Spleen (tissue), 11 donors: ENCODE measurements at regions not wholly inside any gene's neighbourhood (a gene's known extent, or its start where the extent isn't known, plus 50 kb on each side); places are given as distances from the start of the nearest gene placed in this dataset.

Experiments
- DNase-seq: peaks from one replicate; pipeline ENCODE4 v3.0.0-alpha.2; 2020
- H3K27ac ChIP-seq, 8 donors: fragments of 200-600 bp; sonication (generic) in 7 of 8; 1 replicate in 4 of 8; 2 replicates in 4 of 8; pipeline versions ENCODE4 v1.5.0 to v1.8.0; 2016 to 2021; ENCODE audit warnings: inconsistent platforms in 4 of 8, mild to moderate bottlenecking in 4 of 8, moderate library complexity in 1 of 8
- H3K27me3 ChIP-seq, 7 donors: fragments of 200-600 bp; sonication (generic) in 6 of 7; replicated peaks in 1 of 7; 1 replicate in 4 of 7; 2 replicates in 3 of 7; pipeline versions ENCODE4 v1.5.0 to v1.8.0; 2016 to 2021; ENCODE audit warnings: inconsistent platforms in 3 of 7, mild to moderate bottlenecking in 1 of 7
- H3K36me3 ChIP-seq, 6 donors: fragments of 200-600 bp; sonication (generic) in 5 of 6; 1 replicate in 4 of 6; 2 replicates in 2 of 6; pipeline versions ENCODE4 v1.5.0 to v1.8.0; 2016 to 2021; ENCODE audit warnings: inconsistent platforms in 2 of 6
- H3K4me1 ChIP-seq, 6 donors: fragments of 200-600 bp; sonication (generic) in 5 of 6; 1 replicate in 3 of 6; 2 replicates in 3 of 6; pipeline versions ENCODE4 v1.5.0 to v1.8.0; 2016 to 2021; ENCODE audit warnings: inconsistent platforms in 3 of 6
- H3K4me3 ChIP-seq, 8 donors: fragments of 200-600 bp; sonication (generic) in 7 of 8; 1 replicate in 4 of 8; 2 replicates in 4 of 8; pipeline versions ENCODE4 v1.5.0 to v1.8.0; 2016 to 2021; ENCODE audit warnings: inconsistent platforms in 4 of 8, mild to moderate bottlenecking in 4 of 8, moderate library complexity in 2 of 8
- H3K9me3 ChIP-seq, 8 donors: fragments of 200-600 bp; sonication (generic) in 7 of 8; 1 replicate in 4 of 8; 2 replicates in 4 of 8; pipeline versions ENCODE4 v1.5.0 to v1.8.0; 2016 to 2021; ENCODE audit warnings: inconsistent platforms in 4 of 8
- POLR2A ChIP-seq, 3 donors: fragments of 450-650 bp; IDR thresholded peaks; one replicate each; pipeline ENCODE4 v1.5.1; 2017; ENCODE audit warnings: antibody characterized with exemption in 3 of 3, mild to moderate bottlenecking in 1 of 3
- POLR2AphosphoS5 ChIP-seq, 3 donors: sonication (generic); formaldehyde crosslinking; IDR thresholded peaks; one replicate each; pipeline ENCODE4 v1.5.1; 2017; ENCODE audit warnings: antibody characterized with exemption in 3 of 3
- WGBS, 5 donors: extraction: QIAGEN DNeasy Blood & Tissue Kit in 3 of 5; methylation state at CpG; one replicate each; pipeline versions ENCODE4 v1.1.5 to v1.1.7; 2013 to 2018; 5-methylcytosine and 5-hydroxymethylcytosine counted together
- intact Hi-C: fragments of 100-400 bp; cut with DNase I; formaldehyde crosslinking; loops from one replicate; pipeline ENCODE4 v1.15.0; 2023; ENCODE audit warnings: low total_unique reads
- TF ChIP-seq, protein P1 (sequence below), 11 experiments: fragments of 200-600 bp in 7 of 11; fragments of 450-650 bp in 4 of 11; sonication (generic) in 4 of 11; IDR thresholded peaks in 8 of 11; conservative IDR thresholded peaks in 3 of 11; 1 replicate in 7 of 11; 2 replicates in 4 of 11; pipeline versions ENCODE4 v1.4.0 to v1.8.0; 2016 to 2021; ENCODE audit warnings: antibody characterized with exemption in 11 of 11, inconsistent platforms in 4 of 11, mild to moderate bottlenecking in 1 of 11
- donor health status: healthy with polysubstance abuse.
- donor health status: DM: no; HTN: no; CAD: no; lungs with moderate emphysema.
- donor health status: DM: no; HTN: no; CAD: no.
- donor health status: Bipolar disorder and iron deficiency.
- donor health status: healthy.
- donor health status: DM: no; HTN: no; CAD: no.
- donor health status: DM: yes; HTN: yes; CAD: no.

- WGBS, 5 donors: 77 to 88% (median 87%) methylated on average over 7 of the region's 7 CpGs
- DNase-seq: no peak
- H3K4me1 ChIP-seq: no peaks in the 10 kb centered on the region
- peaks cover 0 to 11% (median 0%) of the 10 kb centered on the region in 8 donors for H3K9me3 ChIP-seq
- no peak overlapping the region for H3K4me3 ChIP-seq
- no peaks in the 10 kb centered on the region for H3K27me3 ChIP-seq
- intact Hi-C loops: no loop called here
- no peak overlapping the region for H3K27ac ChIP-seq
- TF ChIP-seq POLR2A (IDR thresholded peaks at IDR 0.05) (no peak), POLR2AphosphoS5 (IDR thresholded peaks at IDR 0.05) (no peak)
- TF ChIP-seq, protein P1, sequence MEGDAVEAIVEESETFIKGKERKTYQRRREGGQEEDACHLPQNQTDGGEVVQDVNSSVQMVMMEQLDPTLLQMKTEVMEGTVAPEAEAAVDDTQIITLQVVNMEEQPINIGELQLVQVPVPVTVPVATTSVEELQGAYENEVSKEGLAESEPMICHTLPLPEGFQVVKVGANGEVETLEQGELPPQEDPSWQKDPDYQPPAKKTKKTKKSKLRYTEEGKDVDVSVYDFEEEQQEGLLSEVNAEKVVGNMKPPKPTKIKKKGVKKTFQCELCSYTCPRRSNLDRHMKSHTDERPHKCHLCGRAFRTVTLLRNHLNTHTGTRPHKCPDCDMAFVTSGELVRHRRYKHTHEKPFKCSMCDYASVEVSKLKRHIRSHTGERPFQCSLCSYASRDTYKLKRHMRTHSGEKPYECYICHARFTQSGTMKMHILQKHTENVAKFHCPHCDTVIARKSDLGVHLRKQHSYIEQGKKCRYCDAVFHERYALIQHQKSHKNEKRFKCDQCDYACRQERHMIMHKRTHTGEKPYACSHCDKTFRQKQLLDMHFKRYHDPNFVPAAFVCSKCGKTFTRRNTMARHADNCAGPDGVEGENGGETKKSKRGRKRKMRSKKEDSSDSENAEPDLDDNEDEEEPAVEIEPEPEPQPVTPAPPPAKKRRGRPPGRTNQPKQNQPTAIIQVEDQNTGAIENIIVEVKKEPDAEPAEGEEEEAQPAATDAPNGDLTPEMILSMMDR (IDR thresholded peaks at IDR 0.05 in 8 of 11, conservative IDR thresholded peaks at IDR 0.05 in 3 of 11): no peak
- H3K36me3 ChIP-seq: no peaks in the 10 kb centered on the region
These were observed 642.4 kb upstream of the API5 start for GRCh38 chr11:42669248-42669976.

- Histone ChIP-seq H3K27ac (no peak overlapping the region), H3K27me3 (no peaks in the 10 kb centered on the region), H3K4me1 (no peaks in the 10 kb centered on the region), H3K36me3 (no peaks in the 10 kb centered on the region), H3K9me3 (peaks cover 0 to 10% (median 0%) of the 10 kb centered on the region in 8 donors), H3K4me3 (no peak overlapping the region)
- intact Hi-C loops: no loop called here
- DNase-seq: no peak
- TF ChIP-seq, protein P1 (IDR thresholded peaks at IDR 0.05 in 8 of 11, conservative IDR thresholded peaks at IDR 0.05 in 3 of 11): no peak
- TF ChIP-seq POLR2A (IDR thresholded peaks at IDR 0.05) (no peak), POLR2AphosphoS5 (IDR thresholded peaks at IDR 0.05) (no peak)
- WGBS, 5 donors: 79 to 94% (median 87%) methylated on average over 2 of the region's 2 CpGs
These were observed 637.4 kb upstream of the API5 start for GRCh38 chr11:42674436-42674835.

- H3K36me3 ChIP-seq: no peaks in the 10 kb centered on the region
- no peak overlapping the region for H3K4me3 ChIP-seq
- intact Hi-C loops: no loop called here
- DNase-seq: no peak
- TF ChIP-seq POLR2AphosphoS5 (IDR thresholded peaks at IDR 0.05) (no peak), POLR2A (IDR thresholded peaks at IDR 0.05) (no peak)
- TF ChIP-seq, protein P1 (IDR thresholded peaks at IDR 0.05 in 8 of 11, conservative IDR thresholded peaks at IDR 0.05 in 3 of 11): no peak
- no peaks in the 10 kb centered on the region for H3K9me3 ChIP-seq
- H3K4me1 ChIP-seq: no peaks in the 10 kb centered on the region
- WGBS, 5 donors: 83 to 92% (median 87%) methylated on average over 2 of the region's 2 CpGs
- H3K27me3 ChIP-seq: no peaks in the 10 kb centered on the region
- H3K27ac ChIP-seq: no peak overlapping the region
These were observed 604.3 kb upstream of the API5 start for GRCh38 chr11:42707541-42707940.

- Histone ChIP-seq H3K4me3 (no peak overlapping the region), H3K27me3 (no peaks in the 10 kb centered on the region), H3K9me3 (no peaks in the 10 kb centered on the region), H3K36me3 (no peaks in the 10 kb centered on the region), H3K4me1 (no peaks in the 10 kb centered on the region), H3K27ac (no peak overlapping the region)
- WGBS, 5 donors: 83 to 100% (median 96%) methylated on average over 1 of the region's 1 CpG
- intact Hi-C loops: no loop called here
- TF ChIP-seq POLR2AphosphoS5 (IDR thresholded peaks at IDR 0.05) (no peak), POLR2A (IDR thresholded peaks at IDR 0.05) (no peak)
- TF ChIP-seq, protein P1 (IDR thresholded peaks at IDR 0.05 in 8 of 11, conservative IDR thresholded peaks at IDR 0.05 in 3 of 11): no peak
- no peak for DNase-seq
These were observed 602.6 kb upstream of the API5 start for GRCh38 chr11:42709216-42709615.
